ENCODE measurements at regions not wholly inside any gene's neighbourhood (a gene's known extent, or its start where the extent isn't known, plus 50 kb on each side); places are given as distances from the start of the nearest gene placed in this dataset.
"Not testable (repeated sequence)": the region's sequence is repeated elsewhere in the genome, so short reads cannot be mapped to it uniquely, and the experiment has no call there.

- no peak for TF ChIP-seq AKNA (CRISPR knock-in tag; IDR thresholded peaks at IDR 0.05; ENCODE audit: borderline replicate concordance)
- no peak for TF ChIP-seq E2F2 (CRISPR knock-in tag; IDR thresholded peaks at IDR 0.05; ENCODE audit: borderline replicate concordance)
- no peak for TF ChIP-seq ZNF563 (CRISPR knock-in tag; IDR thresholded peaks at IDR 0.05)
- TF ChIP-seq SOX13 (IDR thresholded peaks at IDR 0.05) = no peak
- TF ChIP-seq SOX13 (CRISPR knock-in tag; conservative IDR thresholded peaks at IDR 0.05 in 1 of 2, IDR thresholded peaks at IDR 0.05 in 1 of 2) = no peak
- TF ChIP-seq PHF5A (CRISPR knock-in tag; IDR thresholded peaks at IDR 0.05; ENCODE audit: low read depth, unreplicated experiment) = no peak
These were observed 158.3 kb downstream of the MTX2 start (continued) for GRCh38 chr2:176427549-176427948.

- ATAC-seq; H3K9ac ChIP-seq (ENCODE audit: insufficient read depth, low read depth, low read length); intact Hi-C loops (cut with micrococcal nuclease; ENCODE audit: unreplicated experiment); H3K4me2 ChIP-seq (ENCODE audit: low read depth, low read length); H3K36me3 ChIP-seq (replicated peaks in 1 of 2; ENCODE audit: control insufficient read depth in 1 of 2, insufficient read depth in 2 of 2, low read length in 2 of 2); BruUV-seq (replicated peaks); in situ Hi-C loops (cut with HindIII; ENCODE audit: extremely low pct_ligation_motif_present, low pct_unique_long_range_greater_than_20kb); H4K20me1 ChIP-seq (ENCODE audit: insufficient read depth, low read length); POLR2A ChIA-PET; H3K27ac ChIP-seq (ENCODE audit: extremely low read length, insufficient read depth, low read length); H3K4me1 ChIP-seq (ENCODE audit: insufficient read depth, low read length); H3K4me3 ChIP-seq (replicated peaks in 1 of 3; ENCODE audit: insufficient read depth in 1 of 3, low read depth in 2 of 3, low read length in 3 of 3); H3K79me2 ChIP-seq (ENCODE audit: insufficient read depth, low read length); H3K27me3 ChIP-seq (ENCODE audit: control insufficient read depth in 1 of 2, insufficient read depth in 2 of 2, low read length in 2 of 2); H3K9me3 ChIP-seq (ENCODE audit: low read length); H2AFZ ChIP-seq (ENCODE audit: low read length); FAIRE-seq; CTCF ChIA-PET (ENCODE audit: low intra/inter-chr PET ratio, low total read pairs); DNase-seq (ENCODE audit: low spot score): not testable (repeated sequence)
- WGBS (ENCODE audit: low lambda C conversion rate) = 22% methylated on average over 5 of the region's 5 CpGs
These were observed 159.8 kb downstream of the MTX2 start for GRCh38 chr2:176428944-176429469.

Data from HepG2 (cell line).